Muscle of leg (tissue), 3 donors: ENCODE measurements at regions not wholly inside any gene's neighbourhood (a gene's known extent, or its start where the extent isn't known, plus 50 kb on each side); places are given as distances from the start of the nearest gene placed in this dataset.
"Not testable (repeated sequence)": the region's sequence is repeated elsewhere in the genome, so short reads cannot be mapped to it uniquely, and the experiment has no call there.

Experiments used
- DNase-seq: peaks from one replicate; pipeline ENCODE4 v3.0.0; 2013
- H3K27ac ChIP-seq: one replicate; pipeline ENCODE4 v1.5.1; 2013; ENCODE audit warnings: mild to moderate bottlenecking, low read length, control low read depth
- H3K27me3 ChIP-seq: one replicate; pipeline ENCODE4 v1.6.1; 2013; ENCODE audit warnings: low read length; ENCODE audit not compliant: control insufficient read depth, insufficient read depth
- H3K36me3 ChIP-seq: one replicate; pipeline ENCODE4 v1.6.1; 2013; ENCODE audit warnings: low read length; ENCODE audit not compliant: control insufficient read depth, insufficient read depth
- H3K4me1 ChIP-seq: one replicate; pipeline ENCODE4 v1.6.1; 2013; ENCODE audit warnings: low read length; ENCODE audit not compliant: control insufficient read depth, insufficient read depth
- H3K4me3 ChIP-seq: one replicate; pipeline ENCODE4 v1.5.1; 2013; ENCODE audit warnings: low read length, control low read depth
- H3K9me3 ChIP-seq: replicated peaks from 2 replicates; pipeline ENCODE4 v1.6.1; 2013; ENCODE audit warnings: low read depth, low read length; ENCODE audit not compliant: control insufficient read depth
- WGBS: methylation state at CpG from one replicate; pipeline ENCODE4 v1.1.5; 2013; ENCODE audit warnings: missing lambda C conversion rate; ENCODE audit not compliant: insufficient coverage; 5-methylcytosine and 5-hydroxymethylcytosine counted together

- Histone ChIP-seq H3K4me3 (no peak overlapping the region), H3K27ac (no peak overlapping the region), H3K4me1 (no peaks in the 10 kb centered on the region), H3K27me3 (no peaks in the 10 kb centered on the region), H3K9me3 (no peaks in the 10 kb centered on the region), H3K36me3 (no peaks in the 10 kb centered on the region)
- WGBS, result no CpG with 5 or more reads among the region's 3 CpGs
- DNase-seq, result no peak
Observed at GRCh38 chr5:100148239-100148638, 386.9 kb upstream of the FAM174A start.

DNA sequence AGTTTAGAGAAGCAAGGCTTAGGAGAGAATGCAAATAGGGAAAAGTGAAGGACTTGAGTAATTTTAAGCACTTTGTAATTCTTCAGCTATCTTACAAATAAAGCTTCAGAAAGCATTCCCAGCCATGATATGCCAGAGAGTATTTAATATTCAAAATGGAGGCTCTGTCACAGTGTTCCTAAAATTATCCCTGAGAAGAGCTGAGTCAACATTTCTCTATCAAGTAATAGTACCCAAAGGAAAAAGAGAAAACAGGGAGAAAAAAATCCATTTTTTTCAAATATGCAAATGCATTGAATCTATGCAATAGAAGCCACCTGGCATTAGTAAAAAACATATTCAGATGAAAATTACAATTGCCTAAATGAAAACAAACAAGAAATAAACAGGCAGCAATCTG lies 392.6 kb upstream of the FAM174A start:
- no peak overlapping the region for H3K4me3 ChIP-seq
- H3K27ac ChIP-seq, result no peak overlapping the region
- no peaks in the 10 kb centered on the region for H3K27me3 ChIP-seq
- DNase-seq, result no peak
- H3K36me3 ChIP-seq, result no peaks in the 10 kb centered on the region
- H3K4me1 ChIP-seq, result no peaks in the 10 kb centered on the region
- H3K9me3 ChIP-seq, result no peaks in the 10 kb centered on the region

DNA sequence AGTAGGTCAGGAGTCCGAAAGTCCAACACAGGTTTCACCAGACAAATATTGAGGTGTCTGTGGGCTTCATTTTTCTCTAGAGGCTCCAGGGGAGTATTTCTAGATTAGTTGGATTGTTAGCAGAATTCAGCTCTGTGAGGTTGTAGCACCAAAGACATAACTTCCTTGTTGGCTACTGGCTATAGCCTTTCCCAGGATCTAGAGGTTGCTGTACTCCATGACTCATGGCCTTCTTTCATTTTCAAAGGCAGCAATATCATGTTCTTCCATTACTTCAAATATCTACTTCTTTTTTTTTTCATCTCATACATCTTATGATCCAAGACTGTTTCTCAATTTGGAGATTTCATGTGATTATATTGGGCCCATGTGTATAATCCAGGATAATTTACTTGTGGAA lies 404.0 kb upstream of the FAM174A start:
- DNase-seq, result no peak
- no peaks in the 10 kb centered on the region for H3K4me1 ChIP-seq
- H3K4me3 ChIP-seq, result no peak overlapping the region
- WGBS, result no CpG with 5 or more reads among the region's 1 CpG
- H3K36me3 ChIP-seq, result no peaks in the 10 kb centered on the region
- H3K27ac ChIP-seq, result no peak overlapping the region
- H3K9me3 ChIP-seq, result no peaks in the 10 kb centered on the region
- H3K27me3 ChIP-seq, result no peaks in the 10 kb centered on the region

DNA sequence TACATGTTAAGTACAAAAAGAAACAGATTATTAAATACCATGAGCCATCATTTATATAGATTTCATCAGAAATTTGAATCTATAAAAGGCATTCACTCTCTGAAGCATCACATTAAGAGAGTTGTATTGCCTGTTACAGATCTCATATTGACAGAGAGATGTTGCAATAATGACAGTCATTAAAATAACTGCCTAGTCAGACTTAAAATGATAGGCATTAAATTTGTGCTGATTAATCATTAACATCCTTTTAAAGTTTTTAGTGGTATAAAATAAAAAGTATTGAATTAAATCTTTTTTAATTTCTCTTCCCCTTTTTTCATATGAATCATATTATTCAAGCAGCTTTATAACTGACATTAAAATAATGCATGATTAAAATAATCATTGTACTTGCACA lies 404.9 kb upstream of the FAM174A start:
- Histone ChIP-seq H3K27me3 (no peaks in the 10 kb centered on the region), H3K4me1 (no peaks in the 10 kb centered on the region), H3K4me3 (no peak overlapping the region), H3K27ac (no peak overlapping the region), H3K36me3 (no peaks in the 10 kb centered on the region), H3K9me3 (no peaks in the 10 kb centered on the region)
- no peak for DNase-seq

- Histone ChIP-seq H3K27me3 (no peaks in the 10 kb centered on the region), H3K27ac (no peak overlapping the region), H3K4me3 (no peak overlapping the region), H3K36me3 (no peaks in the 10 kb centered on the region), H3K9me3 (no peaks in the 10 kb centered on the region), H3K4me1 (no peaks in the 10 kb centered on the region)
- WGBS, result no CpG with 5 or more reads among the region's 1 CpG
- DNase-seq, result no peak
Observed at GRCh38 chr5:100119903-100120302, 415.3 kb upstream of the FAM174A start.

DNA sequence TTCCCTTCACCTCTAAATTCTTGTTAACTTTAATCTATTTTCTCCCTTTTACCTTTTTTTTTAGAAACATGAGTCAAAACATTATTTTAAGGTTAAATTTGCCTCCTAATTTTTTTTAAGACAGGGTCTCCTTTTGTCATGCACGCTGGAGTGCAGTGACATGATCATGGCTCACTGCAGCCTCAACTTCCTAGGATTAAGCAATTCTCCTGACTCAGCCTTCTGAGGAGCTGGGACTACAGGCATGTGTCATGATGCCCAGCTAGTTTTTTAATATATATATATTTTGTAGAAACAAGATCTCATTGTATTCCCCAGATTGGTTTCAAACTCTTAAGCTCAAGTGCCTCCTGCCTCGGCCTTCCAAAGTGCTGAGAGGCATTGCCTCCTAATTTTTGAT lies 424.7 kb upstream of the FAM174A start:
- H3K4me1 ChIP-seq, result no peaks in the 10 kb centered on the region
- peaks cover 14% of the 10 kb centered on the region for H3K9me3 ChIP-seq
- H3K36me3 ChIP-seq, result no peaks in the 10 kb centered on the region
- H3K4me3 ChIP-seq, result no peak overlapping the region
- H3K27ac ChIP-seq, result no peak overlapping the region
- WGBS, result 60% methylated on average over 1 of the region's 2 CpGs
- H3K27me3 ChIP-seq, result no peaks in the 10 kb centered on the region
- DNase-seq, result no peak

DNA sequence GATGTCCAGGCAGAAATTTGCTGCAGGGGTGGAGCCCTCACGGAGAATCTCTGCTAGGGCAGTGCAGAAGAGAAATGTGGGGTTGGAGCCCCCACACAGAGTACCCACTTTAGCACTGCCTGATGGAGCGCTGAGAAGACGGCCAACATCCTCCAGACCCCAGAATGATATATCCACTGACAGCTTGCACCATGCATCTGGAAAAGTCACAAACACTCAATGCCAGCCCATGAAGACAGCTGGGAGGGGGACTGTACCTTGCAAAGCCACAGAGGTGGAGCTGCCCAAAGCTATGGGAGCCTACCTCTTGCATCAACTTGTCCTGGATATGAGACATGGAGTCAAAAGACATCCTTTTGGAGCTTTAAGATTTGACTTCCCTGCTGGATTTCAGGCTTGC lies 426.3 kb upstream of the FAM174A start:
- H3K27ac ChIP-seq, result no peak overlapping the region
- DNase-seq, result no peak
- H3K27me3 ChIP-seq, result no peaks in the 10 kb centered on the region
- H3K4me3 ChIP-seq, result no peak overlapping the region
- no peaks in the 10 kb centered on the region for H3K4me1 ChIP-seq
- H3K9me3 ChIP-seq, result peaks cover 14% of the 10 kb centered on the region
- no peaks in the 10 kb centered on the region for H3K36me3 ChIP-seq
- no CpG with 5 or more reads among the region's 3 CpGs for WGBS

DNA sequence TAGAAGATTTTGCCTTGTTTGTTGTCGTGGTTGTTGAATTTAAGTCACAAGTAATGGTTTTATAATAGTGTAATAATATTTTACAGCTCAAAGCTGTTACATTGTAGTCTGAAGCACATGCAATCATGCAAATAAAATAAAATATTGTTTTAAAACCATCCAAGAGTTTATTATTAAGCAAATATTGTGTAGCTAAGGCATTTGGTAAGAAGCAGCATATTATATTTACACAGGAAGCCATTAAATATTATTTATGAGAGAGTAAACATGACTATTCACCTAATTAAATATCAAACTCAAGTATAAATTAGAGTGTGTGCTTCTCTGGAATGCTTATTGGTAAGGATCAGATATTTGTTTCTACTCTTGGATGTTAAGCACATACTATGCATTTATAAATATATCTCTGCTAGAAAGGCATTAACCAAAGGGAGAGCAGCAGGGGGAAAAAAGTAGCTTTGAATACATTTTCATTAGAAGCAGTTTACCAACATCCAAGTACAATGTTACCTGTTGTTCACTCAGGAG lies 431.5 kb upstream of the FAM174A start:
- H3K27ac ChIP-seq, H3K4me1 ChIP-seq, H3K4me3 ChIP-seq, H3K27me3 ChIP-seq, DNase-seq, H3K9me3 ChIP-seq, H3K36me3 ChIP-seq: not testable (repeated sequence)
- WGBS, result no CpG with 5 or more reads among the region's 1 CpG

GRCh38 chr5:100101466-100101865 lies 433.7 kb upstream of the FAM174A start:
- not testable (repeated sequence) for H3K27ac ChIP-seq, DNase-seq, H3K4me1 ChIP-seq, H3K36me3 ChIP-seq, H3K9me3 ChIP-seq, H3K4me3 ChIP-seq, H3K27me3 ChIP-seq
- no CpG with 5 or more reads among the region's 2 CpGs for WGBS

GRCh38 chr5:100096328-100096727 lies 438.8 kb upstream of the FAM174A start:
- H3K27ac ChIP-seq, H3K4me1 ChIP-seq, H3K27me3 ChIP-seq, H3K36me3 ChIP-seq, DNase-seq, H3K9me3 ChIP-seq, H3K4me3 ChIP-seq: not testable (repeated sequence)

GRCh38 chr5:100080703-100081102 lies 454.5 kb upstream of the FAM174A start:
- H3K36me3 ChIP-seq, H3K4me3 ChIP-seq, DNase-seq, H3K4me1 ChIP-seq, H3K27me3 ChIP-seq, H3K27ac ChIP-seq, H3K9me3 ChIP-seq: not testable (repeated sequence)
- WGBS, result no CpG with 5 or more reads among the region's 3 CpGs
